ENCODE measurements at regions not wholly inside any gene's neighbourhood (a gene's known extent, or its start where the extent isn't known, plus 50 kb on each side); places are given as distances from the start of the nearest gene placed in this dataset.

DNA sequence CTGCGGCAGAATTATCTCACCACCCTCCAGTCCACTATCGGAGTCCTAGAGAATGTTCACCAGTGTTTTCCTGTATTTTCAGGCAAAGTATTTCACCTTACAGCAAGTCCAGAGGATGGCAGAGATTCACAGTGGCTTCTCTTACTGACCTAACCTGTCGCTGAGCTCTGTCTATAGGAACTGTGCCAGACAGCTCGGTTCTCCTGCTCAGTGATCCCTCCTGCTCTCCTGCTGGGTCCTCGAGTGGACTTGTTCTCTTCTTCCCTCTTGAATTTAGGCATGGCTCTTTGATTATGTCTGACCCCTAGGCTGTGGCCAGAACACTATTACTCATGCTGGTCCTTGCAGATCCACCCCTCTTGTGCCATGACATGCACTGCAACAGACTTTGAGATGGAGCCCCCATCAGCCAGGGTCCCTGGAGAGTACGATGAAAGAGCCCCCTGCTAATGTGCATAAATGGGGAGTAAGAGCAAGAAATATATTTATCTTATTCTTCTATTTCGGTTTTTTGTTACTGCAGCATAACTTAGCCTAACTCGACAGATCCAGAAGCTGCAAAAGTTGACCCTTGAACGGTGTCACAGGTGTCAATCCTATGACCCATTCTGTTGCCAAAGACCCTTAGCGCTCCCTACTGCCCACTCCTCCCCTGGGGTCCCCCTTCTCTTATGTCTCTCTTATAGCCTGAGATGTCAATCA is 439.4 kb downstream of the ZNF536 start:
- TF ChIP-seq, protein P1, sequence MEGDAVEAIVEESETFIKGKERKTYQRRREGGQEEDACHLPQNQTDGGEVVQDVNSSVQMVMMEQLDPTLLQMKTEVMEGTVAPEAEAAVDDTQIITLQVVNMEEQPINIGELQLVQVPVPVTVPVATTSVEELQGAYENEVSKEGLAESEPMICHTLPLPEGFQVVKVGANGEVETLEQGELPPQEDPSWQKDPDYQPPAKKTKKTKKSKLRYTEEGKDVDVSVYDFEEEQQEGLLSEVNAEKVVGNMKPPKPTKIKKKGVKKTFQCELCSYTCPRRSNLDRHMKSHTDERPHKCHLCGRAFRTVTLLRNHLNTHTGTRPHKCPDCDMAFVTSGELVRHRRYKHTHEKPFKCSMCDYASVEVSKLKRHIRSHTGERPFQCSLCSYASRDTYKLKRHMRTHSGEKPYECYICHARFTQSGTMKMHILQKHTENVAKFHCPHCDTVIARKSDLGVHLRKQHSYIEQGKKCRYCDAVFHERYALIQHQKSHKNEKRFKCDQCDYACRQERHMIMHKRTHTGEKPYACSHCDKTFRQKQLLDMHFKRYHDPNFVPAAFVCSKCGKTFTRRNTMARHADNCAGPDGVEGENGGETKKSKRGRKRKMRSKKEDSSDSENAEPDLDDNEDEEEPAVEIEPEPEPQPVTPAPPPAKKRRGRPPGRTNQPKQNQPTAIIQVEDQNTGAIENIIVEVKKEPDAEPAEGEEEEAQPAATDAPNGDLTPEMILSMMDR (IDR thresholded peaks at IDR 0.05; ENCODE audit: control extremely low read depth in 1 of 3, insufficient read depth in 1 of 3, low read depth in 1 of 3, low read length in 3 of 3) = no peak
- TF ChIP-seq POU5F1 (IDR thresholded peaks at IDR 0.05; ENCODE audit: low read depth, low read length) = no peak
- TF ChIP-seq RFX5 (IDR thresholded peaks at IDR 0.05; ENCODE audit: borderline replicate concordance, low read depth, low read length) = no peak
- no peak for TF ChIP-seq SRF (IDR thresholded peaks at IDR 0.05; ENCODE audit: low read depth, low read length)
- no peak for TF ChIP-seq TAF1 (IDR thresholded peaks at IDR 0.05; ENCODE audit: low read depth, low read length)
- no peak for TF ChIP-seq POLR2AphosphoS5 (IDR thresholded peaks at IDR 0.05; ENCODE audit: low read depth, low read length)
- TF ChIP-seq GTF2F1 (IDR thresholded peaks at IDR 0.05; ENCODE audit: borderline replicate concordance, low read depth, low read length) = no peak
- TF ChIP-seq EP300 (IDR thresholded peaks at IDR 0.05; ENCODE audit: borderline replicate concordance in 1 of 2, low read depth in 2 of 2, low read length in 2 of 2) = no peak
- no peak for TF ChIP-seq POLR2A (IDR thresholded peaks at IDR 0.05; ENCODE audit: control extremely low read depth in 1 of 2, low read depth in 2 of 2, low read length in 2 of 2)
- TF ChIP-seq CEBPB (IDR thresholded peaks at IDR 0.05; ENCODE audit: low read depth, low read length) = no peak
- no peak for TF ChIP-seq TEAD4 (IDR thresholded peaks at IDR 0.05; ENCODE audit: low read depth, low read length)
- TF ChIP-seq ZNF274 (IDR thresholded peaks at IDR 0.05; ENCODE audit: borderline replicate concordance, extremely low read depth, low read length) = no peak
